Skeletal muscle tissue (tissue), 3 donors: ENCODE measurements at regions not wholly inside any gene's neighbourhood (a gene's known extent, or its start where the extent isn't known, plus 50 kb on each side); places are given as distances from the start of the nearest gene placed in this dataset.

Experiments
- H3K27ac ChIP-seq: one replicate; pipeline ENCODE4 v1.7.0; 2013; ENCODE audit warnings: mild to moderate bottlenecking, low read depth, low read length, inconsistent platforms
- H3K27me3 ChIP-seq, 3 donors: one replicate each; pipeline ENCODE4 v1.7.0; 2013; ENCODE audit warnings: low read length in 3 of 3; ENCODE audit not compliant: control insufficient read depth in 3 of 3, insufficient read depth in 3 of 3
- H3K36me3 ChIP-seq, 3 donors: one replicate each; pipeline ENCODE4 v1.7.0; 2013; ENCODE audit warnings: low read length in 3 of 3; ENCODE audit not compliant: control insufficient read depth in 3 of 3, insufficient read depth in 3 of 3
- H3K4me1 ChIP-seq, 3 donors: one replicate each; pipeline ENCODE4 v1.7.0; 2013; ENCODE audit warnings: low read length in 3 of 3, mild to moderate bottlenecking in 3 of 3; ENCODE audit not compliant: control insufficient read depth in 3 of 3, insufficient read depth in 3 of 3
- H3K4me3 ChIP-seq, 3 donors: one replicate each; pipeline ENCODE4 v1.7.0; 2013; ENCODE audit warnings: low read length in 3 of 3
- H3K9ac ChIP-seq, 3 donors: one replicate each; pipeline ENCODE4 v1.7.0; 2013; ENCODE audit warnings: low read length in 3 of 3, mild to moderate bottlenecking in 3 of 3, moderate library complexity in 2 of 3, low read depth in 1 of 3
- H3K9me3 ChIP-seq, 3 donors: one replicate each; pipeline ENCODE4 v1.7.0; 2013; ENCODE audit warnings: low read length in 3 of 3; ENCODE audit not compliant: control insufficient read depth in 3 of 3
- donor health status: Osteomylitis.

GRCh38 chr12:18975933-18976332 is 153.6 kb upstream of the PLEKHA5 start:
- H3K9me3 ChIP-seq = no peaks in the 10 kb centered on the region
- no peaks in the 10 kb centered on the region for H3K4me1 ChIP-seq
- no peak overlapping the region for H3K27ac ChIP-seq
- H3K4me3 ChIP-seq = no peak overlapping the region
- H3K27me3 ChIP-seq = no peaks in the 10 kb centered on the region
- no peaks in the 10 kb centered on the region for H3K36me3 ChIP-seq
- H3K9ac ChIP-seq = no peak overlapping the region

- H3K36me3 ChIP-seq = no peaks in the 10 kb centered on the region
- no peaks in the 10 kb centered on the region for H3K4me1 ChIP-seq
- no peak overlapping the region for H3K9ac ChIP-seq
- H3K27ac ChIP-seq = peak overlapping the region; percentile 54
- H3K9me3 ChIP-seq = peaks cover 0 to 3% (median 2%) of the 10 kb centered on the region in 3 donors
- H3K27me3 ChIP-seq = no peaks in the 10 kb centered on the region
- H3K4me3 ChIP-seq = no peak overlapping the region
These were observed 150.0 kb upstream of the PLEKHA5 start for GRCh38 chr12:18979401-18980126.

GRCh38 chr12:18981732-18982131 is 147.8 kb upstream of the PLEKHA5 start:
- no peak overlapping the region for H3K27ac ChIP-seq
- no peaks in the 10 kb centered on the region for H3K27me3 ChIP-seq
- no peaks in the 10 kb centered on the region for H3K4me1 ChIP-seq
- no peak overlapping the region for H3K9ac ChIP-seq
- no peak overlapping the region for H3K4me3 ChIP-seq
- peaks cover 0 to 3% (median 2%) of the 10 kb centered on the region in 3 donors for H3K9me3 ChIP-seq
- H3K36me3 ChIP-seq = no peaks in the 10 kb centered on the region

GRCh38 chr12:18982226-18982949 is 147.1 kb upstream of the PLEKHA5 start:
- peaks cover 0 to 3% (median 2%) of the 10 kb centered on the region in 3 donors for H3K9me3 ChIP-seq
- H3K36me3 ChIP-seq = no peaks in the 10 kb centered on the region
- no peak overlapping the region for H3K27ac ChIP-seq
- H3K27me3 ChIP-seq = no peaks in the 10 kb centered on the region
- H3K4me1 ChIP-seq = no peaks in the 10 kb centered on the region
- H3K4me3 ChIP-seq = no peak overlapping the region
- H3K9ac ChIP-seq = no peak overlapping the region

GRCh38 chr12:18983854-18984253 is 145.7 kb upstream of the PLEKHA5 start:
- Histone ChIP-seq H3K27ac (no peak overlapping the region), H3K9me3 (peaks cover 0 to 3% (median 2%) of the 10 kb centered on the region in 3 donors), H3K4me1 (no peaks in the 10 kb centered on the region), H3K36me3 (no peaks in the 10 kb centered on the region), H3K4me3 (no peak overlapping the region), H3K27me3 (no peaks in the 10 kb centered on the region), H3K9ac (no peak overlapping the region)

- no peaks in the 10 kb centered on the region for H3K36me3 ChIP-seq
- no peaks in the 10 kb centered on the region for H3K4me1 ChIP-seq
- no peaks in the 10 kb centered on the region for H3K27me3 ChIP-seq
- H3K27ac ChIP-seq = no peak overlapping the region
- no peak overlapping the region for H3K4me3 ChIP-seq
- no peak overlapping the region for H3K9ac ChIP-seq
- no peaks in the 10 kb centered on the region for H3K9me3 ChIP-seq
These were observed 138.7 kb upstream of the PLEKHA5 start for GRCh38 chr12:18990856-18991255.

GRCh38 chr12:18992336-18992735 is 137.2 kb upstream of the PLEKHA5 start:
- H3K4me3 ChIP-seq = no peak overlapping the region
- H3K4me1 ChIP-seq = no peaks in the 10 kb centered on the region
- no peaks in the 10 kb centered on the region for H3K36me3 ChIP-seq
- H3K9ac ChIP-seq = no peak overlapping the region
- H3K27ac ChIP-seq = no peak overlapping the region
- H3K27me3 ChIP-seq = no peaks in the 10 kb centered on the region
- H3K9me3 ChIP-seq = peaks cover 0 to 1% (median 0%) of the 10 kb centered on the region in 3 donors

GRCh38 chr12:18998343-18999261 is 130.9 kb upstream of the PLEKHA5 start:
- no peaks in the 10 kb centered on the region for H3K4me1 ChIP-seq
- peaks cover 0 to 2% (median 0%) of the 10 kb centered on the region in 3 donors for H3K9me3 ChIP-seq
- no peaks in the 10 kb centered on the region for H3K36me3 ChIP-seq
- no peaks in the 10 kb centered on the region for H3K27me3 ChIP-seq
- no peak overlapping the region for H3K9ac ChIP-seq
- no peak overlapping the region for H3K27ac ChIP-seq
- no peak overlapping the region for H3K4me3 ChIP-seq

GRCh38 chr12:19000836-19001235 is 128.7 kb upstream of the PLEKHA5 start:
- H3K4me3 ChIP-seq = no peak overlapping the region
- peaks cover 0 to 2% (median 0%) of the 10 kb centered on the region in 3 donors for H3K9me3 ChIP-seq
- no peaks in the 10 kb centered on the region for H3K4me1 ChIP-seq
- no peak overlapping the region for H3K9ac ChIP-seq
- H3K36me3 ChIP-seq = no peaks in the 10 kb centered on the region
- H3K27ac ChIP-seq = no peak overlapping the region
- H3K27me3 ChIP-seq = no peaks in the 10 kb centered on the region
